ENCODE measurements at regions not wholly inside any gene's neighbourhood (a gene's known extent, or its start where the extent isn't known, plus 50 kb on each side); places are given as distances from the start of the nearest gene placed in this dataset.

- Histone ChIP-seq H3K4me3 (no peak overlapping the region), H3K27me3 (no peaks in the 10 kb centered on the region), H3K9me3 (no peaks in the 10 kb centered on the region), H3K4me1 (peaks cover 0 to 9% of the 10 kb centered on the region in 2 donors), H3K27ac (peak overlapping the region; percentile 48 to 50), H3K36me3 (no peaks in the 10 kb centered on the region)
- no peak for DNase-seq (ENCODE audit: low spot score)
- TF ChIP-seq CTCF (IDR thresholded peaks at IDR 0.05), result no peak
These were observed 154.8 kb downstream of the TGFB2 start for GRCh38 chr1:218499911-218500310.

- H3K9me3 ChIP-seq, result no peaks in the 10 kb centered on the region
- DNase-seq (ENCODE audit: low spot score), result no peak
- TF ChIP-seq CTCF (IDR thresholded peaks at IDR 0.05), result no peak
- H3K36me3 ChIP-seq, result no peaks in the 10 kb centered on the region
- no peak overlapping the region for H3K27ac ChIP-seq
- H3K4me3 ChIP-seq, result no peak overlapping the region
- H3K27me3 ChIP-seq, result no peaks in the 10 kb centered on the region
- peaks cover 0 to 9% of the 10 kb centered on the region in 2 donors for H3K4me1 ChIP-seq
These were observed 156.0 kb downstream of the TGFB2 start for GRCh38 chr1:218501161-218501560.

GRCh38 chr1:218502383-218502782, 157.2 kb downstream of the TGFB2 start:
- DNase-seq (ENCODE audit: low spot score), result no peak
- no peaks in the 10 kb centered on the region for H3K27me3 ChIP-seq
- no peak overlapping the region for H3K4me3 ChIP-seq
- TF ChIP-seq CTCF (IDR thresholded peaks at IDR 0.05), result no peak
- peaks cover 0 to 3% of the 10 kb centered on the region in 2 donors for H3K9me3 ChIP-seq
- H3K4me1 ChIP-seq, result peaks cover 0 to 9% of the 10 kb centered on the region in 2 donors
- H3K27ac ChIP-seq, result no peak overlapping the region
- H3K36me3 ChIP-seq, result no peaks in the 10 kb centered on the region

- Histone ChIP-seq H3K36me3 (no peaks in the 10 kb centered on the region), H3K9me3 (peaks cover 0 to 11% of the 10 kb centered on the region in 2 donors), H3K27ac (no peak overlapping the region), H3K4me1 (peaks cover 0 to 9% of the 10 kb centered on the region in 2 donors), H3K27me3 (no peaks in the 10 kb centered on the region), H3K4me3 (no peak overlapping the region)
- no peak for DNase-seq (ENCODE audit: low spot score)
- TF ChIP-seq CTCF (IDR thresholded peaks at IDR 0.05), result no peak
These were observed 158.0 kb downstream of the TGFB2 start for GRCh38 chr1:218503102-218503501.

- Histone ChIP-seq H3K27me3 (no peaks in the 10 kb centered on the region), H3K27ac (no peak overlapping the region), H3K4me3 (no peak overlapping the region), H3K36me3 (no peaks in the 10 kb centered on the region), H3K4me1 (no peaks in the 10 kb centered on the region), H3K9me3 (peaks cover 0 to 16% of the 10 kb centered on the region in 2 donors)
- no peak for TF ChIP-seq CTCF (IDR thresholded peaks at IDR 0.05)
- DNase-seq (ENCODE audit: low spot score), result no peak
These were observed 162.3 kb downstream of the TGFB2 start for GRCh38 chr1:218507355-218508002.
